ENCODE measurements at regions not wholly inside any gene's neighbourhood (a gene's known extent, or its start where the extent isn't known, plus 50 kb on each side); places are given as distances from the start of the nearest gene placed in this dataset.

- H3K56ac ChIP-seq (replicated peaks; ENCODE audit: insufficient read length, low read depth, low read length), result no peak overlapping the region
- no peak overlapping the region for H3K18ac ChIP-seq (ENCODE audit: extremely low read depth, low read length)
- ChIA-PET CTCF (ENCODE audit: partially characterized antibody) (no interaction called here), POLR2A (ENCODE audit: partially characterized antibody) (no interaction called here)
- H3K9me3 ChIP-seq (ENCODE audit: insufficient read depth in 2 of 2, low read depth in 1 of 2, low read length in 1 of 2), result no peaks in the 10 kb centered on the region
- no peaks in the 10 kb centered on the region for H3K79me1 ChIP-seq (ENCODE audit: low read depth, low read length)
- no peak overlapping the region for H2BK5ac ChIP-seq (ENCODE audit: low read depth, low read length)
- H3K23me2 ChIP-seq (ENCODE audit: low read depth, low read length), result no peaks in the 10 kb centered on the region
- H3K27me3 ChIP-seq (replicated peaks in 1 of 4; ENCODE audit: control insufficient read depth in 3 of 4, extremely low read depth in 1 of 4, insufficient read depth in 3 of 4, low read length in 3 of 4), result no peaks in the 10 kb centered on the region
- no peak overlapping the region for H4K8ac ChIP-seq (ENCODE audit: extremely low read depth, insufficient read depth, low read length)
- no peak for TF ChIP-seq BACH1 (IDR thresholded peaks at IDR 0.05; ENCODE audit: low read length)
- no peak for TF ChIP-seq EZH2 (IDR thresholded peaks at IDR 0.05; ENCODE audit: low read depth, low read length, severe bottlenecking)
- TF ChIP-seq KDM4A (IDR thresholded peaks at IDR 0.05; ENCODE audit: low read depth, low read length, severe bottlenecking), result no peak
- no peak for TF ChIP-seq GTF2F1 (IDR thresholded peaks at IDR 0.05; ENCODE audit: borderline replicate concordance, low read depth, low read length)
- TF ChIP-seq SIX5 (IDR thresholded peaks at IDR 0.05; ENCODE audit: low read depth, low read length), result no peak
- H4K20me1 ChIP-seq (replicated peaks in 1 of 2; ENCODE audit: control insufficient read depth in 1 of 2, insufficient read depth in 2 of 2, low read length in 2 of 2), result no peaks in the 10 kb centered on the region
- no peaks in the 10 kb centered on the region for H3K4me1 ChIP-seq (replicated peaks in 1 of 4; ENCODE audit: control insufficient read depth in 3 of 4, insufficient read depth in 4 of 4, low read length in 3 of 4)
- H4K5ac ChIP-seq (ENCODE audit: insufficient read length, low read depth, low read length), result no peak overlapping the region
- no peak overlapping the region for H4K91ac ChIP-seq (replicated peaks; ENCODE audit: insufficient read length, low read length)
- no peak overlapping the region for H3K23ac ChIP-seq (ENCODE audit: insufficient read length)
- no peak for DNase-seq (ENCODE audit: low read depth in 1 of 2, low spot score in 2 of 2)
- H3K4ac ChIP-seq (replicated peaks; ENCODE audit: insufficient read length, low read depth, low read length), result no peak overlapping the region
- no peak overlapping the region for H3K4me2 ChIP-seq (ENCODE audit: insufficient read depth in 1 of 2, low read depth in 2 of 2, low read length in 2 of 2)
- no peak overlapping the region for H2BK20ac ChIP-seq (ENCODE audit: low read length)
- no peak for FAIRE-seq
- no peak overlapping the region for H3K27ac ChIP-seq (ENCODE audit: low read depth, low read length)
- WGBS, 2 experiments (ENCODE audit: extremely low coverage in 1 of 2, insufficient coverage in 1 of 2, insufficient read length in 1 of 2, insufficient replicate concordance in 2 of 2, low coverage in 1 of 2, low lambda C conversion rate in 2 of 2, missing lambda C conversion rate in 1 of 2), result 95% methylated on average over 1 of the region's 1 CpG; no CpG with 5 or more reads in 1 of the 2 experiments
- H2BK12ac ChIP-seq (ENCODE audit: low read depth, low read length), result no peak overlapping the region
- H3K36me3 ChIP-seq (ENCODE audit: control insufficient read depth in 2 of 4, insufficient read depth in 4 of 4, low read length in 3 of 4), result no peaks in the 10 kb centered on the region; a peak in 1 of 8 replicates
- H2AK5ac ChIP-seq (ENCODE audit: low read depth, low read length), result no peak overlapping the region
- H2AFZ ChIP-seq (ENCODE audit: low read length), result no peak overlapping the region
- H2BK15ac ChIP-seq (ENCODE audit: low read length), result no peak overlapping the region
- H3K79me2 ChIP-seq (ENCODE audit: control insufficient read depth in 1 of 2, insufficient read depth in 2 of 2, low read length in 2 of 2), result no peaks in the 10 kb centered on the region
- H3K4me3 ChIP-seq (ENCODE audit: extremely low read depth in 1 of 4, insufficient read depth in 2 of 4, low read depth in 3 of 4, low read length in 4 of 4), result no peak overlapping the region
- no peak overlapping the region for H3K9ac ChIP-seq (replicated peaks in 1 of 4; ENCODE audit: extremely low read depth in 1 of 4, low read depth in 3 of 4, low read length in 3 of 4)
- H3K14ac ChIP-seq (ENCODE audit: insufficient read length), result no peak overlapping the region
- H2BK120ac ChIP-seq (replicated peaks; ENCODE audit: low read depth, low read length), result no peak overlapping the region
Observed at GRCh38 chr18:67731851-67732250, 215.3 kb upstream of the DSEL start.
